GM10266 (cell line): ENCODE measurements at regions not wholly inside any gene's neighbourhood (a gene's known extent, or its start where the extent isn't known, plus 50 kb on each side); places are given as distances from the start of the nearest gene placed in this dataset.

Experiments used
- DNase-seq: peaks from one replicate; pipeline ENCODE4 v3.0.0; 2012; ENCODE audit errors: extremely low spot score
- TF ChIP-seq, protein P1 (sequence below): IDR thresholded peaks from 2 replicates; pipeline ENCODE4 v1.5.1; 2012; ENCODE audit warnings: mild to moderate bottlenecking, low read depth; ENCODE audit not compliant: control insufficient read depth, insufficient read depth; ENCODE audit errors: missing control alignments

DNA sequence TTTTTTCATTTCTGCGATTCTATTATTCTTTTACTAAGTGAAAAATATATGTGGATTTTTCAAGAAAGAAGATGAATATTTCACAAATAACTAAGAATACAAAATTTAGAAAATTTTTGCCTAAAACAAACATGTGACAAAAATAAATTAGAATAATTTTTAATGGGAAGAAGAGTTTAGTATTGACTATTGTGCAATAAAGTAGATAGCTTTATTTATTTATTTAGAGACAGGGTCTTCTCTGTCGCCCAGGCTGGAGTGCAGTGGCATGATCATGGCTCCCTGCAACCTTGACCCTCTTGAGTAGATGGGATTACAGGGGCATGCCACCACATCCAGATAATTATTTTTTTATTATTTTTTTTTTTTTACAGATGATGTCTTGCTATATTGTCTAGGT, 95.3 kb upstream of the PAQR3 start:
- no peak for DNase-seq
- TF ChIP-seq, protein P1, sequence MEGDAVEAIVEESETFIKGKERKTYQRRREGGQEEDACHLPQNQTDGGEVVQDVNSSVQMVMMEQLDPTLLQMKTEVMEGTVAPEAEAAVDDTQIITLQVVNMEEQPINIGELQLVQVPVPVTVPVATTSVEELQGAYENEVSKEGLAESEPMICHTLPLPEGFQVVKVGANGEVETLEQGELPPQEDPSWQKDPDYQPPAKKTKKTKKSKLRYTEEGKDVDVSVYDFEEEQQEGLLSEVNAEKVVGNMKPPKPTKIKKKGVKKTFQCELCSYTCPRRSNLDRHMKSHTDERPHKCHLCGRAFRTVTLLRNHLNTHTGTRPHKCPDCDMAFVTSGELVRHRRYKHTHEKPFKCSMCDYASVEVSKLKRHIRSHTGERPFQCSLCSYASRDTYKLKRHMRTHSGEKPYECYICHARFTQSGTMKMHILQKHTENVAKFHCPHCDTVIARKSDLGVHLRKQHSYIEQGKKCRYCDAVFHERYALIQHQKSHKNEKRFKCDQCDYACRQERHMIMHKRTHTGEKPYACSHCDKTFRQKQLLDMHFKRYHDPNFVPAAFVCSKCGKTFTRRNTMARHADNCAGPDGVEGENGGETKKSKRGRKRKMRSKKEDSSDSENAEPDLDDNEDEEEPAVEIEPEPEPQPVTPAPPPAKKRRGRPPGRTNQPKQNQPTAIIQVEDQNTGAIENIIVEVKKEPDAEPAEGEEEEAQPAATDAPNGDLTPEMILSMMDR: no peak

DNA sequence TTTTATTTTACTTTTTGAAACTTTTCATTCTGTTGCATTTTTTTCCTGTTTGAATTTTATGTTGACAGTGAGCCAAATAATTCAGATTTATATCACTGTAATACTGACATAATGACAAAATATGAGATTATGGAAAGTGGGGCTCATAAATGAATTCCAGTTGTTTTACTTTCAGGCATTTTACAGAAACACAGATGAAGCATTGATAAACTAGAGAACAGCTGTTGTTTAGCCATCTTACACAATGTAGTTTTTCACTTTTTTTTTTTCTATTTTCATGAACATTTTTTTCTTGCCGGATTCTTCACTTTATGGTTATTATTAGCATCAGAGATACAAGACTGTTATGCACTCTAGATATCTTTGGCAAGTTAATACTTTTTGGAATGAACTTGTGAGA, 91.7 kb upstream of the PAQR3 start:
- DNase-seq: no peak
- TF ChIP-seq, protein P1: no peak

DNA sequence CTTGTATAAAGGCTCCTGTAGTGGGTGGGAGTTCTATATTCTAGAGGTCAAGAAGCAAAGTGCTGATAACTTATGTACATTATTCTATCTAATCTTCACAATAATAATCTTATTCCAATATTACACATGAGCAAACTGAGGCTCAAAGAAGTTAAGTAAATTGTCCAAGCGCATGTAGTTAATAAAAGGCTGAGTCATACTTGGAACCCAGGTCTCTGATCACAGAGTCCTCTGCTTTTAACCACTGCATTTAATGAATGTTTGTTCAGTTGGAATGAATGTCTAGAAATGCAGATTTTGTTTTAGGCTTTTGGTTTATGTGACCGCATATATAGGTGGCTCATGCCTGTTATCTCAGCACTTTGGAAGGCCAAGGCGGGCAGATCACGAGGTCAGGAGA, 88.4 kb upstream of the PAQR3 start:
- DNase-seq: no peak
- TF ChIP-seq, protein P1: no peak

DNA sequence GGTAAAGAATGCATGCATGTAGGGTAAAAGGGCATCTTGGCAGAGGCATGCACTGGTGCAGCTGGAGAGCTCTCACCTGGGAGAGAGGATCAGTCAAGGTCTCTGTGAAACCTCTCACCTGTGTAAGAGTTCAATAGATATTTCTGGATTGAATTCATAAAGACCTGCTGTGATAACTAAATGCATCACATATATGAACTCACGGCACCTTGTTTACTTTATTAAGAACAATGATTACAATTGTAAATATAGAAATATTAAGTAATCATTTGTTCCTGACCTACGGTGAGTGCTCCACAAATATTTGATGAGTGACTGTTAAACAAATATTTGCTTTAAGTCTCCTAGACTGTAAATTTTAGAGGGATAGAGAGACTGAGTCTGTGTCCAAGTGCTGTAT, 85.9 kb upstream of the PAQR3 start:
- TF ChIP-seq, protein P1: no peak
- no peak for DNase-seq

DNA sequence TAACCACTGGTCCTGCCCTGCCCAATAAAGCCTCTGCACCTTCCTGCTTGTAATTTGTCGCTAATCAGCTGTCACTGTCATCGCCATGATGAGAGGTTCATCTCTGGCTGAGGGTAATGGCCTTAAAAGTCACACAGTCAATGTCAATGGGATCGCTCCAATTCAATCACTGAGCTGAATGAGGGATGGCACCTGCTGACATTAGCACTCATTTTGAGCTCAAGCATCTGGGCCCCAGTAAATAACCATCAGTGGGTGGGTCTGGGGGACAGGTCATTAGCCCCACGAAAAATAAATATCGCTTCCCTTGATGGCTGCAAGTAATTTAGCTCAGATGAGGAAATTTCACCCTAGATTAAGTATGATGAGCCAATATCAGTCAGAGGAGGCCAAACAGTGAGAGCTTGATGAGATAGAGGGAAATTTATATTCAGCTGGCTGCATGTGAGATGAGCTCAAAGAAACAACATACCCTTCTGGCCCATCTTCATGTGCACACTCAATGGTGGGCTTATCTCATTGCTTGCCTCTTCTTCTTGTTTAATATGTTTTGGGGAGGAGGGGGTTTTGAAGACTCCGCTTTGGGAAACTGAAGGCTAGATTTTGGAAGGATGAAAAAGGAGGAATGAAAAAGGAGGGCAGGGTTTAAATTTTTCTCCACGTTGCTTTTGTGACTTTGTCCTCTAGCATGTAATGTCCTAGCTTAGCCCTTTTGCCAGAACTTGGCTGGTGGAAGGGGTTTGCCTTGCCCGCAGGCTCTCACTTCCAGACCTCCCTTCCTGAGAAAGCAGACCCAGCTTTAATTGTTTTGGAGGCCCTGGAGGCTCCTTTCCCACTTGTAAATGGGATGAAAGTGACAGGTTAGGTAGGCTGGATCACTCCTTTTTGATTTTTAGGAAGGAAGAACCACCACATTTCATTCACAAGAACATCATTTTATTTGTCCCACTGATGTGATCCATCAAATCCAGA, 84.8 kb upstream of the PAQR3 start:
- DNase-seq: no peak
- TF ChIP-seq, protein P1: no peak

DNA sequence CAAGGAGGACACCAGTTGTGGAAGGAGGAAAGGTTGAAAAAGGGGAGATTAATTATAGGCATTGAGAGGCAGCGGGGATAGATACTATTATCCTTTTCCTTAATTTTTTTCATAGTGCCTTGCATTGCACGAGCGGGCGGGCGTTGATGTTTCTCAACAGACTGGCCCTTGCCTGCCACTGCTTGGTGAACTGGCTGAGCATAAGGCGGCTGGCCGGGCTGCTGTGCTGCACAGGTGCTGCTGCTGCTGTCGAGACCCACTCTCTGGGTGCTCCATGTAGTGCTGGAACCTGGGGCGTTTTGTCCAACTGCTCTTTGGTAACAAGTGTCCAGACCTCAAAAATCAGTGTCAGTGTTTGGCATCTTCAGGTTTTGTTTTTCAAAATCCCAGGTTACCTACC, 83.3 kb upstream of the PAQR3 start:
- DNase-seq: no peak
- TF ChIP-seq, protein P1: no peak

DNA sequence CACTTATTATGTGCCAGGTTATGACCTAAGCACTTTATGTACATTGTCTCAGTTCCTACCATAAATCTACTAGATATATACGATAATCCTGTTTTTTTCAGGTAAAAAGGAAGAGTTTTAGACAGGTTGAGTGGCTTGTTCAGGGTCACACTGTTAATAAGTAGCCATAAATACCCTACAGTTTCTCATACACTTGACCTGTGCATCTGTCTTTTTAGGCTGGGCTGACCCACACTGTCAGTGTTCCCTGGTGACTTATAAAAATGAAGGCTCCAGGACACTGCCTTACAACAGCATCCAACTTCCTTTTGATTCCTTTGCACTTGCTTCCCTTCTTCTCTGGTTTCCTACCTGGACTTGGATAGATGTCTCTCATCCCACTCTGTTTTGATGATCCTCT, 78.2 kb upstream of the PAQR3 start:
- no peak for DNase-seq
- TF ChIP-seq, protein P1: no peak
